ENCODE measurements at regions not wholly inside any gene's neighbourhood (a gene's known extent, or its start where the extent isn't known, plus 50 kb on each side); places are given as distances from the start of the nearest gene placed in this dataset.

DNA sequence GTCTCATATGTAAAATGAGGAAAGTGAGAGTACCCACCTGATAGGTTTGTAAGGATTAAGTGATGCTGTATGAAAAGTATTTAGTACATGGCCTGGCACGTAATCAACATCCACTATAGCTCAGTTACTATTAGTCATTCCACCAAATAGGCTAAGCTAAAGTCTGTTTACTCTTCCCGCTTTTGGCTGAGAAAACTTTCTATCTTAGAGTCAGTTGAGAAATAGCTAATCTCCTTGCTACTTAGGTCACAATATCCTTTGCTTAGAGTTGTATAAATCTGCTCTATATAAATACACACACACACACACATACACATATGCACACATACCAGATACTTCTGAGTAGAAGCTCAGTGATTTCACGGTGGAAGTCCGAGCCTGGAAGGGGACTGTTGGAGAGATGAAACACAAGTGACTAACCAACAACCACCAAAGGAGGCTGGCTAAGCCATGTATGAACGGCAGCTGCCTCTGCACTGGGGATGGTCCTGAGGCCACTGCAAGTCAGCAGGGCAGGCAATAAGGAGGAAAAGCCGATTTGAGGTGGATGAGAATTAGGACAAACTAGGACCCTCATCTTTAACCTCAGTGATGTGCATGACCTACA is 104.6 kb upstream of the EPHA4 start:
- DNase-seq, result no peak

DNA sequence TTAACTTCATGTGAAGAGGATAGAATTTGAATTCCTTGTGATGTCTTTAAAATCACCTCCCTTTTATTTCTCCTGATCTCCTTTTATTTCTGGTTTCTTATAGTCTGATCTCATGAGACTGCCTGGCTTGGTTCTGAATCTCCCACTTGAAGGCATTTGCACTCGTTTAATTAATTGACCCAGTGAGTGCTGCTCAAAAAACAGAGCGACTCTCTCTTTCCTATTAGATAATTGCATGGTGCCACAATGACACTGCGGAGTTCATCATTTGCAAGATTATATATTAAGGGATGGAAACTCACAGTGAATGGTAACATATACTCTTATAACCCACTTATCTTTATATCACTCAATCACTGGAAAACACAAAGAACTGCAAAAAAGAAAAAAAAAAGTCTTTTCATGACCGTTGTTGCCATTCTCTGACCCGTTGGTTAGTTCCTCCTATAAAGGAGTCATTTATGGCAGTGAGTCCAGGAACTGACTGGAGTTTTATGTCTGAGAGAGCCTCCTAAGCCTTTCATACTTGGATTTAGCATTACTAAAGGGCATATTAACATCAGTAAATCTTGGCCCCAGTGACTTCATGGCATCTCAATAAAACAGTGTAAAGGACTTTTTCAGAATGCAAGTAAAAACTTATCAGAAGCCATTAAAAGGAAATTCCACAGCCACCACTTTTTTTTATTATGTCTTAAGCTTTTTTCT is 103.3 kb upstream of the EPHA4 start:
- no peak for DNase-seq

DNA sequence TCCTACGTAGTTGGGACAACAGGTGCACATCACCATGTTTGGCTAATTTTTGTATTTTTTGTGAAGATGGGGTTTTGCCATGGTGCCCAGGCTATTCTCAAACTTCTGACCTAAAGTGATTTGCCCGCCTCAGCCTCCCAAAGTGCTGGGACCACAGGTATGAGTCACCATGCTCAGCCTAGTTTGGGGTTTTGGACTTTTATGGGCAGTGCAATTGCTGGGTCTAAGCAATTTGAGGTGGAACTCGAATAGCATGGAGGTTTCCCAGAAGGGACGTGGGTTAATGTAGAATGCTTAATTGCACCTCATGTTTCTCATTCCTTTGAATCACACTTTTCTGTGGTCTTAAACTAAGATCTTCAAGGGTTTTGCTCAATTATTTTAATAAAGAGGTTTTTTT is 102.3 kb upstream of the EPHA4 start:
- DNase-seq, result no peak

DNA sequence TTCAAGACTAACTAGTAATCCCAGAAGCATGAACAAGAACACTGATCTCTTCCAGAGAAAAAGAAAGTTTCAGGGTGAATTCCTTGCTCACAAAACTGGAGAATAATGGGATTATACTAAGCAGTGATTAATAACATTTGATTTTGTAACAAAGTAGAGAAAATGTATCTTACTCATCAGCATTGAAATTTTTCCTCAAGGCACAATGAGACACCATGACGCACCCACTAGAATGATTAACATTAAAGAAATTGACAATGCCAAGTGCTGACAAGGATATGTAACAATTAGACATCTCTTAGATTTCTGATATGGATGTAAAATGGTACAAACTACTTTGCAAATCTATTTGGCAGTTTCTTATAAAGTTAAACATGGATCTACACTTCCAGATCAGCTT is 101.1 kb upstream of the EPHA4 start:
- no peak for DNase-seq

DNA sequence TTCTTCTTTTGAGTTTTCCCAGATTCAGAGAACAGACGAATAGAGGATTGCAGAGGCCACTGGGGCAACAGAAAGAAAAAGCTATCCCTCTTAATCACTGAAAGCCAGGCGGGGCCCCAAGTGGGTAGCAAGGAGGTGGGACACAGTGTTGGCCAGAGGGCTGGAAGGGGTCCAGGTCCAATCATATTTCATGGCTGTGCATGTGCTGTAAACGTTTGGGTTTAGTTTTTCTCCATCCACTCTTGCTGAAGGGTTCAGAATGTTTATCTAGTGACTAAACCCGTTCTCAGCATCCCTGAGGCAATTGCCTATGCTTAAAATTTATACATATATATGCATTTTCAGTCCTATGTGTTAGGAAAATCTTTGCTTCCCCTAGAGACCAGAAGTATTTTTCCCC is 99.4 kb upstream of the EPHA4 start:
- DNase-seq, result no peak

DNA sequence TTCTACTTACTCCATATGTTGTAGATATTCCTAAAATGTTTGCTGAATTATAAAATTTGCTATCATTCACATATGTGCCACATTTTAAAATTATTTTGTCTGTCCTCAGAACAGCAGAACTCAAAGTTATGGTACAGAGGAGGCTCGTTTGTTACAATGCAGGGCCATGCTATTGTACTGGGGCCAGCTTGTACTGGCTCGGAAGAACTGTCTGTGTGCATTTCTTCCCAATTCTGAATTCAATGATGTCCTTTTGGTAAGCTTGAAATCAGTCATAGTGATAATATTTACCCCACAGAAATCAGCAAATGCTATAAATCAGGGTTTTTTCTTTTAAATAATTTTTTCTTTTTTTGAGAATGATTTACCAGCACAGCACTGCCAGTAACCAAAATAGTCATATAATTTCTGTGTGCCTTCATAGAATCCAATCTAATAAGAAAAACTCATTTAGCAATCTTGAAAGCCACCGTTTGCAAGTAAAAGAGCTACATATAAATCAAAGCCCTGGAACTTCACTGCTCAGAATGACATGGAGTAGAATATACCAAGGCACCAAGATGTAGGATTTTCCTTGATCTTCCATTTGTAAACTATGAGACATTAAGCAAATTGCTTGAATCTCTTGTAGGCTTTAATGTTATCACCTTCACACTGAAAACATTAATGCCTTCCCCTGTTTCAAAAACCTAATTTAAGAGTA is 90.7 kb upstream of the EPHA4 start:
- no peak for DNase-seq

DNA sequence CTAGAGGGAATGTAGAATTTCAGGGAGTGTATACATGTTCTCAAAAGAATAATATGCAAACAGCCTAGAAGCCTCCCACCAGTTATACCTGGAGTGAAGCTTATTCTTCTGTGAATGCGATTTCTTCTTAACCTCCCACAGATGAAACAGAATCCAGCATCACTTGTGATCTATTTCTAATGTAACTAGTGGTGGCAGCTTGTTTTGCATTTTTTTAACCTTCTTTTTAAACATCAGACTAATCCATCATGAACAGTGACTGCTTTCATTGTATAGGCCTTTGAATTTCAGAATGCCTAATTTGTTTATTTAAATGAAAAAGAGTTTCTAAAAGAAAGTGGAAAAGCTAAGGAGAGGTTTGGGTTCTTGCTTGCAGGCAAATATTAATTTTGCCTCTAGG is 85.7 kb upstream of the EPHA4 start:
- DNase-seq, result no peak

DNA sequence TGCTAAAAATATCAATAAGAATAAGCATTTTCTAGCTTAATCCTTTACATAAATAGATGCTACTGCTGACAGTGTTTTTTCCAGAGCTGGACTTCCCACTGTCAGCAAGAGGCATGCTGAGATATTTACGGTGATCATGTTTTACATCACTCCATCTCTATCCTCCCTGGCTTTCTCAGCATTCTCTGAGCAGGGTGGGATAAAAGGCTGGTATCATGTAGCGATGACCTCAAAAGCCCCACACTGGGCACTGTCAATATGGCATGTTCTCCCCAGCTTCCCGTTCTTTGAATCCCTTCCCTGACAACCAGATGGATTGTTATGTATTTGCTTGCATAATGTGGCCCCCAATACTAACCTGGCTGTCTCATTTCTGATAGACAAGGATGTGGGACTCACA is 83.2 kb upstream of the EPHA4 start:
- DNase-seq, result no peak

DNA sequence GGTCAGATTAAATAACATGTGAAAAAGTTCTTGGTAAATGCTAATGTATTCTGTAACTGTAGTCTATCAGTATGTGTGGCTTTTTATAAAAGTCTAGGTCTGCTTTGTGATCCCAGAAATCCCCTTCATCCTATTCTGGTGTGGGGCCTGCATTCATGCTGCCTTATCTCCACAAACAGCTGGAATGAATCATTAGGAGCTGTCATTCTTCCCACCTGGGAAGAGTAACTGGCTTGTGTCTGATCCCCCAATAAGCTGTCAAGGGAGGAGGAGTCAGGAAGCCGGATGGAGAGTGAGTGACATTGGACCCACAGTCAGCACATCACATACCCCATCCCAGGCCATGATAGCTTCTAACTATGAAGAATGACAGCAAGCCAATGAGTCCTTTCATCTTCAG is 81.1 kb upstream of the EPHA4 start:
- no peak for DNase-seq

DNA sequence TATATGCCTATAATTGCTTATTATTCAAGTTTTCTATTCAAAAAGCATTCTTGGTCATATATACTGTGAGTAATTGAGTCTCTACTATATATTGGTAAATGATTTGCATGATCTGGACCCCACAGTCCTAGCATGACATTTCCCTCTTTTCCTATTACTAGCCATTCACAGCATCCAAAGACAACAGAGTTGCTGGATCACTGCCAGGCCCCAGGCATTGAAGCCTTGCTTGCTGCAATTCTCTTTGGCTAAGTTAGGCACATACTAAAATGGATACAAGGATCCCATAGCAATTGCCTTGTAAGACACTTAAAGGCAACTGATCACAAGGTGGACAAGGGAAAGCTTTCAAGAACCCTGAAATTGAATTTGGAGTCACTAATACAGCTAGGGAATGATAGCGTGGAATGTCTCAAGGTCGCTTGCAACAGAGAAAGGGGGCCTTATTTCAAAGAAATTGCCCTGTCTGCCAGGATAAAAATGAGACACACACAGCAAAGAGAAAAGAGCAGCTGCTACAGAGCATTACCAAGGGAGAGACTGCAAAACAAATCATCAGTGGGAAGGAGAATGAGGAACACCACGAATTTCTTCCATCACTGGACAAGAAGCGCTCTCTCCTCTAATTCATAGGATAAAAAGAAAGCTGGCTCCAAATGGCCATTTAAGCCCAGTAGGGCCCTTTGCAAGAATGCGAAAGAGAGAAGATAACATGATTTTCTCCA is 77.1 kb upstream of the EPHA4 start:
- peak; percentile 13 to 46 for DNase-seq

DNA sequence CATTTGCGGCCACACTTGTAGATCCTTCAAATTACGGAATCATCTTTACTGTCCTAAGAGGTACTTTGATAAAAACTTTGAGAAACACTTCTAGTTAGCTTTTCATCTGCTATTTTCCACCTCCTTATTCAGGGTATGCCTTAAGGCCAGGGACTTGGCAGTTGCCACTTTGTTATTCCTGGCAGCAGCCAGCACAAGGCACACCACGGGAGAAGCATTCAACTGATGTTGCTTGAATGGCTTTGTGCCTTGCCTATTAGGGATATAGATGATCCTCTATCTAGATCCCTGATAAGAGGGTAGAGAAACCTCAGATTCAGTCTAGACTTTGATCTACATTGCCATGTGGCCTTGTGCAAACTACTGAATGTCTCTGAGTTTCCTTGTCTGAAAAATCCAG is 70.3 kb upstream of the EPHA4 start:
- no peak for DNase-seq

DNA sequence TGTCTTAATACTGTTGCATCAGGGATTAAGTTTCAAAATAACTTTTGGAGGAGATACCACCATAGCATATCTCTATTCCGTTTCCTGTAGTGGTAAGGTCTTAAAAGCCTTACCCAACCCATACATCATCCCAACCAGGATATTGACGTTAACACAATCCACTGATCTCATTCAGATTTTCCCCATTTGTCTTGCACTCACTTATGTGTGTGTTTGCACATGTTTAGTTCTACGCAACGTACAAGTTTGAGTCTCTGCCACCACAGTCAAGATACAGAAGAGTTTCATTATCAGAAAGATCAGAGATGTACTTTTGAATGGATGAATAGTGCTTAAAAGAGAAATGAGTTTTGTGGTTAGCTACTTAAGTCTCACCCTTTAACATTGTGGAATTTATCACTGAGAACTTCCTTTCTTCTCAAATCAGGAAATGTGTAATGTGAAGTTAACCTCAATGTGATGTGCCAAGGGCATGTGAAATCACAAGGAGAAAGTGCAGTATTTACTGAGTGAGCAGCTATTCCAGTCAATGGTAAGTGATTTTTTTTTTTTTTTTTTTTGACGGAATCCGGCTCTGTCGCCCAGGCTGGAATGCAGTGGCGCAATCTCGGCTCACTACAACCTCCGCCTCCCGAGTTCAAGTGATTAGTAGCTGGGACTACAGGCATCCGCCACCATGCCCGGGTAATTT is 69.2 kb upstream of the EPHA4 start:
- no peak for DNase-seq

DNA sequence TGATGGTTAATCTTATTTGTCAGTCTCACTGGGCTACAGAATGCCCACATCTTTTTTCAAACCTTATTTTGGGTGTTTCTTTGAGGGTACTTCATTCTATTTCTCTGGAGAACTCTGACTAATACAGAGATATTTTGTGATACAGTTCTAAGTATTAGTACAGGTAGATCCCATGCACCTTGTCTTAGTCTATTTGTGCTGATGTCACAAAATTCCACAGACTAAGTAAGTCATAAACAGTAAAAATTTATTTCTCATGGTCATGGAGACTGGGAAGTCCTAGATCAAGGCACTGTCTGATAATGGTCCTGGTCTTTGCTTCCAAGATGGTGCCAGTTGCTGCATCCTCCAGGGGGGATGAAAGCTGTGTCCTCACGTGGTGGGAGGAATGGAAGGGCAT is 68.6 kb upstream of the EPHA4 start:
- no peak for DNase-seq

DNA sequence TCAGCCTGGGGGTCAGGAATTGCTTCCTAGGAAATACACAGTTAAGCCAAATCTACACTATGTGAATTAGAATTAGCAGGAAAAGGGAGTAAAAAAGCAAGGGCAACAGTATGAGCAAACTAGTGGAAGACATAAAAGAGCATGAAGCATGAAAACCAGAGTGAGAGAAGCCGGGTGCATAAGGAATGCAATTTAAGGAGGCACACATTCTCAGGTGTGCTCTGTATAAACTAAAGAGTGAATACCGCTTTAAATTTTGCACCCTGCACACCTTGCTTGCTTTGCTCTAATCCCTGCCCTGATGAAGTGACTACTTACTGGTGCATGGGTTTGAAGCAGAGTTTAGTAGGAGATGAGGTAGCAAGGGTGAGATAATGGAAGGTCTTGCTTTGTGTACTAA is 65.7 kb upstream of the EPHA4 start:
- no peak for DNase-seq

DNA sequence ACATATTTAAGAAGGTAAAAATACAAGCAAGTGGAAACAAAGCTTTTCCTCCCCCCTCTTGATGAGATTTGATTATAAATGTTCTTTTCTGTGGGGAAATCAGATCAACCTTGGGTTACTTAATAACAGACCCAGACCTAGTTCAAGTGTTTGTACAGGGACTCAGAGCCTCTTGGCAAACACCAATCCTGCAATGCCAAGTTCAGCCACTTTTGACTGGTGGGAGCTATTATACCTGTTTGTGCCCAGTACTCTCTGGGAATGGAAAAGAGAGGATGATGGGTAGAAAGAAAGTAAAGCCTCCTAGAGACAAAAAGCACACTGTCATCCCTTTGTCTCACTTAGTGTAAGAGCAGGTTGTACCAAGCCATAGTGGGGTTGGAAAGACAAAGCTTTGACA is 63.8 kb upstream of the EPHA4 start:
- DNase-seq, result no peak

DNA sequence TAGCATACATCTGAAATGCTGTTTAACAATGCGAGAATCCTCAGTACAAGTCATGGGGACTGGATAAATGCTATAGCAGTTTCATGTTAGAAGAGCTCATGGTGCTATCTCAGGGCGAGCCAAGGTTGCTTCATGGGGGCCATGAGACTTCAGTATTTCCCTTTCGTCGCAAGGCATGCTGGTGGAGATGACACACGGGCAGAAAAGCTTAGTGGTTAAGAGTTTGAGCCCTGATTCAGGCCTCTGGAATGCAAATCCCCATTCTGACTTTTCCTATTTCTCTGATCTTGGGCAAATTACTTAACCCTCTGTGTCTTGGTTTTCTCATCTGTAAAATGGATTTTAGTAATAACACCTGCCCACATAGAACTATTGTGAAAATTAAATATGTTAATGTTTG is 57.4 kb upstream of the EPHA4 start:
- no peak for DNase-seq

DNA sequence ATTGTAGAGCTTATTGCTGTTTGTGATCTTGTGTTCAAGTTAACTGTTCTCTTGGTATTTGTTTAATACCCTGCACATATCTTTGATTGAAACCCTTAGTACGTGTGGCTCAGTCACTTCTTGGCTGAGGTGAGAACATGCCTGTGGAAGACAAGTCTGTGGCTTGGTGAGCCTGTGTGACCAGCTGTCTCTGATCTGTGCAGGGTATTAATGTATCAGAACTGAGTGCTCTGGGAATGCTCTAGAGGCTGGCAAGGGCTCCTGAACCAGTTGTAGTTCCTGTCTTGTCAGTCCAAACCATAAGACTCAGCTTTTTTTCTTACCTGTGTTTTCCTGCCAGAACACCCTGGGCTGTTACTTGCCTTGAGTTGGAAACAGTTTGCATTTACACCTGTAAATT is 52.4 kb upstream of the EPHA4 start:
- no peak for DNase-seq

Data from NCI-H1930 (cell line).